ENCODE measurements at regions not wholly inside any gene's neighbourhood (a gene's known extent, or its start where the extent isn't known, plus 50 kb on each side); places are given as distances from the start of the nearest gene placed in this dataset.

DNA sequence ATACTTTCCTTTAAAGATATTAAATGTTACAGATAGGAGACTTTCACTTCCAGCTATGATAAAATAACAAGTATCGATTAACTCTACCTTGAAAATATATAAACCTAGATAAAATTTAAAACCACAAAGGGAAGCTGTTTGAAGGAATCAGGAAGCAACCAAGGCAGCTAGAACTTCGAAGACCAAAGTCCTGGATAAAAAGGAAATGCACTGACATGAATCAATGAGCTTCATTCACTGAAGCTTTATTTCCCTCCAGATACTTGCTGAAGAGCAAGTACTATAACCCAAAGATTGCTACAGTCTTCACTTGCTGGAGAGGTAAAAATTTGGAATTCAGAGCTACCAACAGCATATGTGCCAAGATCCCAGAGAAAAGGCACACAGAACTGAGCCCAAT, 144.1 kb downstream of the PIK3R1 start:
- ATAC-seq (no peak), DNase-seq (no peak)
- intact Hi-C loops (cut with DNase I) = no loop called here

DNA sequence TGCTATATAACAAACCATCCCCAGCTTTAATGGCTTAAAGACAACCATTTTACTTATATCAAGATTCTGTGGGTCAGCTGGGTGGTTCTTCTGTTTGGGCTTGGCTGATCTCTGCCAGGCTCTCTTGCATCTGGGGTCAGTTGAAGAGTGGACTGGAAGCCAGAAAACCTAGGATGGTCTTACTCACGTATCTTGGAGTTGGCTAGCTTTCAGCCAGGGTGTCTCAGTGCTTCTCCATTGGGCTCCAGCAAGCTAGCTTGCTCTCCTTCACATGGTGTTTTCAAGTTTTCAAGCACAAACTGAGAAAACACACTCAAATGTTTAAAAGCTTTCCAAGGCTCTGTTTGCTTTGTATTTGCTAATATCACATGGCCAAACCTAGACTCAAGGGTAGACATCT, 146.8 kb downstream of the PIK3R1 start:
- intact Hi-C loops (cut with DNase I) = no loop called here
- Histone ChIP-seq H3K9me3 (peaks cover 0 to 5% of the 10 kb centered on the region in 2 donors), H3K27me3 (no peaks in the 10 kb centered on the region), H3K27ac (no peak overlapping the region), H3K4me3 (no peak overlapping the region), H3K36me3 (no peaks in the 10 kb centered on the region), H3K4me1 (no peaks in the 10 kb centered on the region)
- DNase-seq (no peak), ATAC-seq (no peak)
- TF ChIP-seq, protein P1, sequence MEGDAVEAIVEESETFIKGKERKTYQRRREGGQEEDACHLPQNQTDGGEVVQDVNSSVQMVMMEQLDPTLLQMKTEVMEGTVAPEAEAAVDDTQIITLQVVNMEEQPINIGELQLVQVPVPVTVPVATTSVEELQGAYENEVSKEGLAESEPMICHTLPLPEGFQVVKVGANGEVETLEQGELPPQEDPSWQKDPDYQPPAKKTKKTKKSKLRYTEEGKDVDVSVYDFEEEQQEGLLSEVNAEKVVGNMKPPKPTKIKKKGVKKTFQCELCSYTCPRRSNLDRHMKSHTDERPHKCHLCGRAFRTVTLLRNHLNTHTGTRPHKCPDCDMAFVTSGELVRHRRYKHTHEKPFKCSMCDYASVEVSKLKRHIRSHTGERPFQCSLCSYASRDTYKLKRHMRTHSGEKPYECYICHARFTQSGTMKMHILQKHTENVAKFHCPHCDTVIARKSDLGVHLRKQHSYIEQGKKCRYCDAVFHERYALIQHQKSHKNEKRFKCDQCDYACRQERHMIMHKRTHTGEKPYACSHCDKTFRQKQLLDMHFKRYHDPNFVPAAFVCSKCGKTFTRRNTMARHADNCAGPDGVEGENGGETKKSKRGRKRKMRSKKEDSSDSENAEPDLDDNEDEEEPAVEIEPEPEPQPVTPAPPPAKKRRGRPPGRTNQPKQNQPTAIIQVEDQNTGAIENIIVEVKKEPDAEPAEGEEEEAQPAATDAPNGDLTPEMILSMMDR (IDR thresholded peaks at IDR 0.05) = no peak

More for the DNA sequence above, 144.1 kb downstream of the PIK3R1 start:
- no peaks in the 10 kb centered on the region for H3K36me3 ChIP-seq
- H3K9me3 ChIP-seq = peaks cover 0 to 5% of the 10 kb centered on the region in 2 donors
- no peak overlapping the region for H3K4me3 ChIP-seq
- no peaks in the 10 kb centered on the region for H3K4me1 ChIP-seq
- no peak overlapping the region for H3K27ac ChIP-seq
- H3K27me3 ChIP-seq = no peaks in the 10 kb centered on the region
- TF ChIP-seq, protein P1 (IDR thresholded peaks at IDR 0.05) = no peak

DNA sequence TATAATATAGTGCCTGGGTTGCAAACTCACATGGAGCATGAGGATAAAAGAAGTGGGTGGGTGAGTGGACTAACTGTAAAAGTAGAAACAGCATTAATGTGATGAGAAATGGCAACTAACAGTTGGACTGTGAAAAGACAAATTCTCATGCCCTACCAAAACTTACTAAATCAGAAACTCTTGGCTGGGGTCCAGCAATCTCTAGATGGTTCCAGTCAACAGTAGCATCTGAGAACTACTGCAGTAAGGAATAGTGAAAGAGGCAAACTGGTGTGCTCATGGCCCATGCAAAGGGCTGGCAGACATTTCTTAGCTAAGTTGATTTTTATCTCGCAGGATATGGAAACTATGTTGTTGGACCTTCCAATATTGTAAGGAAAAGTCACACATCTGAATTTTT, 150.3 kb downstream of the PIK3R1 start:
- no peak overlapping the region for H3K27ac ChIP-seq
- peaks cover 0 to 11% of the 10 kb centered on the region in 2 donors for H3K4me1 ChIP-seq
- TF ChIP-seq, protein P1 (IDR thresholded peaks at IDR 0.05) = no peak
- H3K9me3 ChIP-seq = peaks cover 0 to 5% of the 10 kb centered on the region in 2 donors
- H3K36me3 ChIP-seq = no peaks in the 10 kb centered on the region
- no peak for ATAC-seq
- intact Hi-C loops (cut with DNase I) = no loop called here
- H3K27me3 ChIP-seq = no peaks in the 10 kb centered on the region
- no peak for DNase-seq
- H3K4me3 ChIP-seq = no peak overlapping the region

DNA sequence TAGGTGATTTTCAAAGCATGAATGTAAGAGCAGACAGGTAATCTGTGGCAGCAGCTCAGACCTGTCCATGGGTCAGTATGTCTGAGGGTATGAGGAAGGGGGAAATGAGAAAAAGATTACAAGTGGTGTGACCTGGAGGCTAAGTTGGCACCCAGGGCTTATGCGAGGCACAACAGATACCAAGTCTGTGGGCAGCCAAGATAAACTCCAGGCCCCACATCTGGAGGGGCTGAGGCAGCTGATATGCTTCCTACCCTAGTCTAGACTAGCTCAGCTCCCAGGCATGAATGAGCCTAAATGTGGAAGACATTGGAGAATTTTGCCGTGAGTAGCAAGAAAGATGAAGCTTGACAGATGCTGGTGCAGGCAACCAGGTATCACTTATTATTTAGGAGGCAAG, 151.7 kb downstream of the PIK3R1 start:
- Histone ChIP-seq H3K27ac (no peak overlapping the region), H3K4me3 (no peak overlapping the region), H3K27me3 (no peaks in the 10 kb centered on the region), H3K36me3 (no peaks in the 10 kb centered on the region), H3K9me3 (peaks cover 0 to 5% of the 10 kb centered on the region in 2 donors), H3K4me1 (peaks cover 0 to 19% of the 10 kb centered on the region in 2 donors)
- intact Hi-C loops (cut with DNase I) = no loop called here
- ATAC-seq (no peak), DNase-seq (no peak)
- TF ChIP-seq, protein P1 (IDR thresholded peaks at IDR 0.05) = no peak

DNA sequence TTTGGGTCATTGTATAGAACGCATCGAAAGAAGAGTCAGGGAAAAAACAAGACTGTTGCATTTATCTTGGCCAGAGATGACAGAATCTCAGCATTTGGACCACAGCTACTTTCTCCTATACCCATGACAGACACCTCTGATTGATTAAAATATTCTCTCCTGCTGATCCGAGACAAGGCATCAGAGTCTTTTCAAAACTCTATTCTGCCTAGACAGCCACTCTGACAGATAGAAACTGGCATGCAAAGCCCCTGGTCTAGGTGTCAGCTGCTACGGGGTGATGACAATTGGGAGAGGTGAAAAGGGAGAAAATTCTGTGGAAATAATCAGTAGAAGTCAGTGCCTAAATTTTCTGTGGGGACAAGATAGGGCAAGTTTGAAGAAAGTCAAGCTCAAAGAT, 152.2 kb downstream of the PIK3R1 start:
- intact Hi-C loops (cut with DNase I) = no loop called here

More for the DNA sequence above, 152.2 kb downstream of the PIK3R1 start:
- no peak for ATAC-seq
- H3K27me3 ChIP-seq = no peaks in the 10 kb centered on the region
- no peak overlapping the region for H3K4me3 ChIP-seq
- H3K36me3 ChIP-seq = no peaks in the 10 kb centered on the region
- H3K27ac ChIP-seq = no peak overlapping the region
- TF ChIP-seq, protein P1 (IDR thresholded peaks at IDR 0.05) = no peak
- H3K9me3 ChIP-seq = peaks cover 0 to 5% of the 10 kb centered on the region in 2 donors
- no peak for DNase-seq
- H3K4me1 ChIP-seq = peaks cover 0 to 22% of the 10 kb centered on the region in 2 donors
